IMR-90 (cell line): ENCODE measurements at regions not wholly inside any gene's neighbourhood (a gene's known extent, or its start where the extent isn't known, plus 50 kb on each side); places are given as distances from the start of the nearest gene placed in this dataset.

Experiments
- ATAC-seq: fragments of 200-7000 bp; cut with Tn5 transposase; 2 replicates; pipeline ENCODE4 v1.9.1; 2020; ENCODE audit warnings: low read depth, mild to moderate bottlenecking, moderate library complexity
- BruUV-seq: library from RNA; stranded (reverse); fragments of 400-500 nt; replicated peaks from 2 replicates; lab custom pipeline; 2021; lab: Mats Ljungman, UMichigan
- CTCF ChIA-PET: fragments of 300-600 bp; formaldehyde crosslinking; extraction: SDS; loops from one replicate; lab custom pipeline; 2021; ENCODE audit warnings: antibody characterized with exemption; lab: Yijun Ruan, JAX
- POLR2A ChIA-PET: fragments of 300-600 bp; sonication (Branson Sonifier 250); formaldehyde crosslinking; loops from one replicate; lab custom pipeline; 2022; ENCODE audit warnings: antibody characterized with exemption; ENCODE audit not compliant: unreplicated experiment; lab: Charles Lee
- DNase-seq: peaks from one replicate; pipeline ENCODE4 v3.0.0; 2013
- H2AFZ ChIP-seq: replicated peaks from 2 replicates; pipeline ENCODE3; 2013; ENCODE audit warnings: low read length, mild to moderate bottlenecking; ENCODE audit not compliant: poor library complexity
- H2AK5ac ChIP-seq: 2 replicates; pipeline ENCODE4 v1.6.1; 2013; ENCODE audit warnings: low read depth, low read length, inconsistent platforms
- H2AK9ac ChIP-seq: replicated peaks from 2 replicates; pipeline ENCODE3; 2013; ENCODE audit warnings: mild to moderate bottlenecking, low read depth, low read length, moderate library complexity; ENCODE audit not compliant: poor library complexity
- H2BK120ac ChIP-seq: 2 replicates; pipeline ENCODE4 v1.6.1; 2013; ENCODE audit warnings: low read depth, low read length, inconsistent platforms
- H2BK15ac ChIP-seq: 3 replicates; pipeline ENCODE4 v1.6.1; 2013; ENCODE audit warnings: low read depth, low read length, inconsistent platforms
- H2BK20ac ChIP-seq: 2 replicates; pipeline ENCODE4 v1.6.1; 2013; ENCODE audit warnings: low read depth, mild to moderate bottlenecking, inconsistent platforms, low read length, moderate library complexity
- H2BK5ac ChIP-seq: 2 replicates; pipeline ENCODE4 v1.6.1; 2013; ENCODE audit warnings: mild to moderate bottlenecking, low read depth, low read length, inconsistent platforms; ENCODE audit not compliant: poor library complexity, severe bottlenecking
- H3K14ac ChIP-seq: replicated peaks from 2 replicates; pipeline ENCODE4 v1.6.1; 2013; ENCODE audit warnings: low read depth, low read length, inconsistent platforms
- H3K18ac ChIP-seq: 2 replicates; pipeline ENCODE4 v1.6.1; 2013; ENCODE audit warnings: low read depth, low read length, control low read depth
- H3K23ac ChIP-seq: 2 replicates; pipeline ENCODE4 v1.6.1; 2013; ENCODE audit warnings: low read depth, low read length, inconsistent platforms
- H3K27ac ChIP-seq: 2 replicates; pipeline ENCODE4 v1.5.1; 2013; ENCODE audit warnings: mild to moderate bottlenecking, control low read depth, low read length; ENCODE audit not compliant: insufficient read depth
- H3K27me3 ChIP-seq: 2 replicates; pipeline ENCODE4 v1.6.1; 2013; ENCODE audit warnings: low read length; ENCODE audit not compliant: control insufficient read depth, insufficient read depth
- H3K36me3 ChIP-seq: 2 replicates; pipeline ENCODE4 v1.6.1; 2013; ENCODE audit warnings: low read length, mixed read lengths; ENCODE audit not compliant: control insufficient read depth, insufficient read depth
- H3K4ac ChIP-seq: 2 replicates; pipeline ENCODE4 v1.6.1; 2013; ENCODE audit warnings: low read depth, low read length, inconsistent platforms
- H3K4me1 ChIP-seq: 2 replicates; pipeline ENCODE4 v1.6.1; 2013; ENCODE audit warnings: low read length, mixed read lengths; ENCODE audit not compliant: control insufficient read depth, insufficient read depth
- H3K4me2 ChIP-seq: 2 replicates; pipeline ENCODE4 v1.6.1; 2013; ENCODE audit warnings: low read depth, mild to moderate bottlenecking, control low read depth, low read length, moderate library complexity
- H3K4me3 ChIP-seq: 2 replicates; pipeline ENCODE4 v1.5.1; 2013; ENCODE audit warnings: low read depth, mild to moderate bottlenecking, control low read depth, low read length, moderate library complexity; ENCODE audit not compliant: insufficient read depth
- H3K56ac ChIP-seq: 2 replicates; pipeline ENCODE4 v1.6.1; 2013; ENCODE audit warnings: low read length, inconsistent platforms; ENCODE audit not compliant: insufficient read depth; ENCODE audit errors: extremely low read depth
- H3K79me1 ChIP-seq, 2 experiments: 2 replicates each; pipeline ENCODE4 v1.6.1; 2013; ENCODE audit warnings: low read length in 2 of 2, inconsistent platforms in 1 of 2, low read depth in 1 of 2
- H3K9ac ChIP-seq: 2 replicates; pipeline ENCODE4 v1.6.1; 2013; ENCODE audit warnings: low read depth, low read length, control low read depth
- H3K9me1 ChIP-seq: 2 replicates; pipeline ENCODE4 v1.6.1; 2013; ENCODE audit warnings: low read length, inconsistent platforms; ENCODE audit not compliant: insufficient read depth
- H3K9me3 ChIP-seq: 2 replicates; pipeline ENCODE4 v1.6.1; 2013; ENCODE audit warnings: low read length; ENCODE audit not compliant: control insufficient read depth, insufficient read depth
- H4K20me1 ChIP-seq: 2 replicates; pipeline ENCODE4 v1.6.1; 2013; ENCODE audit warnings: low read length, inconsistent platforms; ENCODE audit not compliant: insufficient read depth
- H4K5ac ChIP-seq: 2 replicates; pipeline ENCODE4 v1.6.1; 2013; ENCODE audit warnings: mild to moderate bottlenecking, low read depth, low read length, control low read depth
- H4K8ac ChIP-seq, 2 experiments: 2 replicates each; pipeline ENCODE4 v1.6.1; 2013; ENCODE audit warnings: low read depth in 2 of 2, low read length in 2 of 2, control low read depth in 1 of 2, inconsistent platforms in 1 of 2
- H4K91ac ChIP-seq: 2 replicates; pipeline ENCODE4 v1.6.1; 2013; ENCODE audit warnings: low read depth, low read length, inconsistent platforms; ENCODE audit not compliant: insufficient read depth
- BHLHE40 ChIP-seq: fragments of 150-350 bp; IDR thresholded peaks from 2 replicates; pipeline ENCODE4 v1.6.1; 2016; ENCODE audit warnings: mild to moderate bottlenecking, low read depth, low read length
- CEBPB ChIP-seq: IDR thresholded peaks from 2 replicates; pipeline ENCODE4 v1.6.1; 2012; ENCODE audit warnings: low read depth, low read length, improper control_type of control experiment
- CHD1 ChIP-seq: IDR thresholded peaks from 2 replicates; pipeline ENCODE4 v1.6.1; 2012; ENCODE audit warnings: low read depth, low read length, improper control_type of control experiment
- CTCF ChIP-seq: conservative IDR thresholded peaks from 2 replicates; pipeline ENCODE4 v1.5.1; 2012; ENCODE audit warnings: mild to moderate bottlenecking, low read depth, low read length, improper control_type of control experiment
- FOS ChIP-seq: fragments of 150-350 bp; IDR thresholded peaks from 2 replicates; pipeline ENCODE4 v1.6.1; 2016; ENCODE audit warnings: low read depth, low read length
- MAFK ChIP-seq: IDR thresholded peaks from 2 replicates; pipeline ENCODE4 v1.6.1; 2012; ENCODE audit warnings: low read depth, low read length, improper control_type of control experiment
- MXI1 ChIP-seq: IDR thresholded peaks from 2 replicates; pipeline ENCODE4 v1.6.1; 2012; ENCODE audit warnings: low read depth, mild to moderate bottlenecking, low read length, moderate library complexity, borderline replicate concordance
- NFE2L2 ChIP-seq: fragments of 150-350 bp; IDR thresholded peaks from 2 replicates; pipeline ENCODE4 v1.6.1; 2016; ENCODE audit warnings: low read depth, mild to moderate bottlenecking, low read length
- POLR2A ChIP-seq: IDR thresholded peaks from 2 replicates; pipeline ENCODE4 v1.6.1; 2012; ENCODE audit warnings: mild to moderate bottlenecking, low read depth, low read length
- RAD21 ChIP-seq: IDR thresholded peaks from 2 replicates; pipeline ENCODE4 v1.6.1; 2012; ENCODE audit warnings: low read length, improper control_type of control experiment
- RCOR1 ChIP-seq: IDR thresholded peaks from 2 replicates; pipeline ENCODE4 v1.6.1; 2012; ENCODE audit warnings: mild to moderate bottlenecking, low read length, improper control_type of control experiment; ENCODE audit not compliant: insufficient replicate concordance
- RFX5 ChIP-seq: IDR thresholded peaks from 2 replicates; pipeline ENCODE4 v1.8.0; 2012; ENCODE audit warnings: low read depth, mild to moderate bottlenecking, low read length, moderate library complexity
- USF2 ChIP-seq: fragments of 150-350 bp; IDR thresholded peaks from 2 replicates; pipeline ENCODE4 v1.6.1; 2017; ENCODE audit warnings: mild to moderate bottlenecking, antibody characterized with exemption, low read length, low read depth
- WGBS, 2 experiments: methylation state at CpG; one replicate each; pipeline versions ENCODE4 v1.1.5 to v1.1.7; 2013; ENCODE audit warnings: missing lambda C conversion rate in 2 of 2; ENCODE audit not compliant: insufficient read length in 1 of 2; ENCODE audit errors: extremely low coverage in 2 of 2; 5-methylcytosine and 5-hydroxymethylcytosine counted together
- dilution Hi-C: fragments of 300-500 bp; cut with HindIII; formaldehyde crosslinking; loops from one replicate; pipeline ENCODE4 v1.14.3; 2018; ENCODE audit warnings: low sequenced_read_pairs; ENCODE audit not compliant: unreplicated experiment
- in situ Hi-C: fragments of 300-500 bp; cut with MboI; formaldehyde crosslinking; loops from 3 replicates; pipeline ENCODE4 v1.14.3; 2019; ENCODE audit warnings: low sequenced_read_pairs, inconsistent platforms, mixed read lengths
- intact Hi-C: fragments of 100-400 bp; cut with micrococcal nuclease; formaldehyde crosslinking; loops from 2 replicates; pipeline ENCODE4 v1.10.0; 2022

GRCh38 chr1:234869182-234870019, 259.2 kb downstream of the TOMM20 start:
- TF ChIP-seq CTCF, result no peak
- no peak for TF ChIP-seq MXI1
- TF ChIP-seq USF2, result no peak
- TF ChIP-seq RCOR1, result no peak
- TF ChIP-seq RAD21, result no peak
- TF ChIP-seq MAFK, result no peak
- TF ChIP-seq FOS, result no peak
- no peak for TF ChIP-seq BHLHE40
- TF ChIP-seq CHD1, result no peak
- no peak for TF ChIP-seq RFX5
- TF ChIP-seq NFE2L2, result no peak
- no peak for TF ChIP-seq POLR2A
- no peak for TF ChIP-seq CEBPB
- ATAC-seq, result no peak
- Histone ChIP-seq H3K18ac (no peak overlapping the region), H2AK5ac (peak overlapping the region; percentile 44), H4K20me1 (no peaks in the 10 kb centered on the region), H3K56ac (no peak overlapping the region), H2BK5ac (no peak overlapping the region), H3K27me3 (no peaks in the 10 kb centered on the region), H2AFZ (no peak overlapping the region), H3K4ac (peak overlapping the region; percentile 43), H3K27ac (no peak overlapping the region), H3K4me1 (peaks cover 5% of the 10 kb centered on the region), H4K8ac (no peak overlapping the region), H2BK15ac (no peak overlapping the region), H4K91ac (no peak overlapping the region; the same call in 1 of the 2 replicates), H2BK20ac (no peak overlapping the region; the same call in 1 of the 2 replicates), H2AK9ac (no peak overlapping the region), H2BK120ac (0 out of 2 replicates have a peak overlapping the region, but pooled peaks have one; percentile 3), H3K4me3 (no peak overlapping the region), H3K9me1 (peaks cover 20% of the 10 kb centered on the region), H4K5ac (no peak overlapping the region), H3K9ac (no peak overlapping the region), H3K14ac (no peak overlapping the region), H3K36me3 (no peaks in the 10 kb centered on the region), H3K4me2 (no peak overlapping the region), H3K23ac (no peak overlapping the region), H3K9me3 (peaks cover 5% of the 10 kb centered on the region), H3K79me1 (no peaks in the 10 kb centered on the region)
- intact Hi-C loops (no loop called here), dilution Hi-C loops (no loop called here), in situ Hi-C loops (loop anchor here (25.0 kb wide), 3 partner anchors 218 to 382 kb away; partner anchors contain the start of genes IRF2BP2 and TARBP1)
- no TSS peak for BruUV-seq
- DNase-seq, result no peak
- CTCF ChIA-PET, result no interaction called here
- POLR2A ChIA-PET, result no interaction called here
- WGBS, 2 experiments, result 94% methylated on average over 5 of the region's 16 CpGs; no CpG with 5 or more reads in 1 of the 2 experiments
